ENCODE measurements at regions not wholly inside any gene's neighbourhood (a gene's known extent, or its start where the extent isn't known, plus 50 kb on each side); places are given as distances from the start of the nearest gene placed in this dataset.
A peak's percentile ranks its signal among the peaks of the same experiment; 100 is the strongest.
"Not testable (repeated sequence)": the region's sequence is repeated elsewhere in the genome, so short reads cannot be mapped to it uniquely, and the experiment has no call there.

DNA sequence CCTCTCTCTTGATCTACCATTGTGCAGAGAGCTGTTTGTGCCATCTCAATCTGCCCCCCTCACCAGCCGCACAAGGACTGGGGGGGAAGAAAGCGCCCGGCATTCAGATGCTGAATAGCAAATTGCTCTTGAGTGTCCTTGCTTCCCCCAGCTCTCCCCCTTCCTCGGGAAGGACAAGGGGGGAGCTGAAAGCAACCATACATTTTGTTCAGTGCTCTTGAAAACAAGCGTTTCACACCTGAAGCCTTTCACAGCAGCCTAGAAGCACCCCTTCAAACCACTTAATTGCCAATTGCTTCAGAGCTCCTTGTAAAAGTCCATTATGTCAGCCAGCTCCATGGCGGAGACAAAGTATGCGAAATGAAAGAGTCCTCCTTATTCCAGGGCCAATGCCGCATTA is 540.1 kb downstream of the NR2F2 start:
- H3K4me3 ChIP-seq (replicated peaks; ENCODE audit: low read depth, low read length) = no peak overlapping the region
- TF ChIP-seq, protein P1, sequence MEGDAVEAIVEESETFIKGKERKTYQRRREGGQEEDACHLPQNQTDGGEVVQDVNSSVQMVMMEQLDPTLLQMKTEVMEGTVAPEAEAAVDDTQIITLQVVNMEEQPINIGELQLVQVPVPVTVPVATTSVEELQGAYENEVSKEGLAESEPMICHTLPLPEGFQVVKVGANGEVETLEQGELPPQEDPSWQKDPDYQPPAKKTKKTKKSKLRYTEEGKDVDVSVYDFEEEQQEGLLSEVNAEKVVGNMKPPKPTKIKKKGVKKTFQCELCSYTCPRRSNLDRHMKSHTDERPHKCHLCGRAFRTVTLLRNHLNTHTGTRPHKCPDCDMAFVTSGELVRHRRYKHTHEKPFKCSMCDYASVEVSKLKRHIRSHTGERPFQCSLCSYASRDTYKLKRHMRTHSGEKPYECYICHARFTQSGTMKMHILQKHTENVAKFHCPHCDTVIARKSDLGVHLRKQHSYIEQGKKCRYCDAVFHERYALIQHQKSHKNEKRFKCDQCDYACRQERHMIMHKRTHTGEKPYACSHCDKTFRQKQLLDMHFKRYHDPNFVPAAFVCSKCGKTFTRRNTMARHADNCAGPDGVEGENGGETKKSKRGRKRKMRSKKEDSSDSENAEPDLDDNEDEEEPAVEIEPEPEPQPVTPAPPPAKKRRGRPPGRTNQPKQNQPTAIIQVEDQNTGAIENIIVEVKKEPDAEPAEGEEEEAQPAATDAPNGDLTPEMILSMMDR (IDR thresholded peaks at IDR 0.05; ENCODE audit: low read length, missing control alignments) = no peak
- DNase-seq (ENCODE audit: low read depth) = no peak

DNA sequence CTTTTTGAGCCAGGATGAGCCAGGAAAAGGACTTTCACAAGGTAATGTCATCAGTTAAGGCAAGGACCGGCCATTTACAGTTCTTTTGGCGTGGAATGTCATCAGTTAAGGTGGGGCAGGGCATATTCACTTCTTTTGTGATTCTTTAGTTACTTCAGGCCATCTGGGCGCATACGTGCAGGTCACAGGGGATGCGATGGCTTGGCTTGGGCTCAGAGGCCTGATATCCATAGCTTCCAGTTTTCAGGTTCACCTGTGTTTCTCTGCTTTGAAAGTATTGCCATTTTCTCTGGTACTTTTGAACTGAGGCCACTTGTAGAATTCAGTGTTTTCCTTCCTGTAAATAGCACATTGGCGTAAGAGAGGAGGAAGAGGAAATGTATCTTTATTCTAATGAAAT is 546.9 kb downstream of the NR2F2 start:
- DNase-seq (ENCODE audit: low read depth); H3K4me3 ChIP-seq (replicated peaks; ENCODE audit: low read depth, low read length): not testable (repeated sequence)

DNA sequence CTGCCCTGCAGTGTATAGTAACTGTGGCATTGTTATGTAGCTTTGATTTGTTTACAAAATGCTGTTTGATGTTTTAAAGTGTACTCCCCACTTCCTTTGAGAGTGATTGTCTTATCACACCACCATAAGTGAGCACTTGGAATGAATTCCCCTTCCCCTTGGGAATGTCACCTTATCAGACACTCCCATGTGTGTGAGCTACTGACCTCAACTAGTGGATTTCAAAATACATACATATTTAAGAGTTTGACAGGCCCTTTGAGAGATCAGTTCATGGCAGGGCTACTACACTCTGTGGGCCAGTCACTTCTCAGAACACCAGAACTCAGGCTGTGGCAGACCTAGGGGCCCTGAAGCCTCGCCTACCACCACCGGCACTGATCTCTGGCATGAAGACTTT is 547.6 kb downstream of the NR2F2 start:
- TF ChIP-seq, protein P1 (IDR thresholded peaks at IDR 0.05; ENCODE audit: low read length, missing control alignments) = no peak
- no peak overlapping the region for H3K4me3 ChIP-seq (replicated peaks; ENCODE audit: low read depth, low read length)
- no peak for DNase-seq (ENCODE audit: low read depth)

DNA sequence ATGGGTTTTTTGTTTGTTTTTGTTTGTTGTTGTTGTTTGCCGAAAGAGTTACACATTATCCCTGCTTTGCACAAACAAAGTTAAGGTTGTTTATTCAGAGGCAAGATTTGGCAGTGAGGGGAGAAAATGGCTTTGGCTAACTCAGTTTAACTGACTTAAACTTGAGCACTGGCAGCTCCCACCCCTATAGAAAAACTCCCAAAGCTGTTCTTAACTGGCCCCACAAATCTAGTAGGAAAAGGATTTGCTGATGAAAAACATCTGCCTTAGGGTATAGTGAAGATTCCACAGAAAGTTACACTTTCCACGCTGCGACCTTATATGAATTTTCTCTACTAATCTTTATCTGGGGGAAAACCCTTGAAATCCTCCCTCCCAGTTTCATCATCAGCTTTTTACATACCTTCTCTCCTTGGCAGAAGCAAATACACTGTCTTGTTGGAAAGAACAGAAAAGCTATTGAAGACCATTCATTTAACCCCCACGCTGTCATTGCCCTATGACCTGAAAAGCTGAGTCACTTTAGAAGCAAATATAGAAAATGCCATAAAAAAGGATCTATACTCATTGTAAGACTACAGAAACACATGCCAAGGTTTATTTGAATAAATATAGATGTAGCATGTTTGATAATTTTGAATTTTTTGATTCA is 551.7 kb downstream of the NR2F2 start:
- TF ChIP-seq, protein P1 (IDR thresholded peaks at IDR 0.05; ENCODE audit: low read length, missing control alignments) = no peak
- peak; percentile 17 for DNase-seq (ENCODE audit: low read depth)
- H3K4me3 ChIP-seq (replicated peaks; ENCODE audit: low read depth, low read length) = no peak overlapping the region

DNA sequence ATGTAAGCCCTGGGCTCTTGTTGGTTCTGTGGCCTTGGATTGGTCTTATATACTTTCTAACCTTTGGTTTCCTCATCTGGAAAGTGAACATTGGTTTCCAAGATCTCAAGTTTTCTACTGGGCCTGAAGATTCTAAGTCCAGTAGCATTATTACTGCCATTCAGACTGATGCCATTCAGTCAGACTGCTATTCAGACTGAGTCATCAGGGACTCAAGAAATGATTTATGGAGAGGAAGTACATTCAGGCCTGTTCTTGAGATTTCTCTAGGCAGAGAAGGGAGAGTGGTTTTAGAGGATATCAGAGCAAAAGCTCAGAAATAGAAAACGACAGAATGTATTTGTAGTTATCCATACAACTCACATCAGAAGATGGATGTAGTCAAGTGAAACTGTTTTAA is 557.2 kb downstream of the NR2F2 start:
- peak; percentile 31 for DNase-seq (ENCODE audit: low read depth)
- no peak overlapping the region for H3K4me3 ChIP-seq (replicated peaks; ENCODE audit: low read depth, low read length)
- TF ChIP-seq, protein P1 (IDR thresholded peaks at IDR 0.05; ENCODE audit: low read length, missing control alignments) = no peak

DNA sequence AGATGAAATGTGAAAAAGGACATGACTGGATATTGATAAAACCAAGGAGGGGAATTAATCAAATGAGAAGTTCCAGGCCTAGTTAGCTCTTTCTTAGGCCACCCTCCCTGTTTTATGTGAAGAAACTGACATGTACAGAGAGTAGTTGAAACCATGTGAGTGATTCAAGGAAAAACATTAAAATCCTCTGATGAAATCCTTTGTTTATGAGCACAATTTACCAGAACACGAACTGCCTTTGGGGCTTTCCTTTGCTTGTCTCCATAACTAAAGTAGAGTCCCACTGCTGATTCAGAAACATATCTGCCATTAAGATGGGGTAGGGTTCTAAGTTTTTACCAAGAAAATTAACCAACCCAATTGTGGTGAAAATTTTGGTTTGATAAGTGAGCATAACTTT is 558.3 kb downstream of the NR2F2 start:
- TF ChIP-seq, protein P1 (IDR thresholded peaks at IDR 0.05; ENCODE audit: low read length, missing control alignments) = no peak
- no peak overlapping the region for H3K4me3 ChIP-seq (replicated peaks; ENCODE audit: low read depth, low read length)
- no peak for DNase-seq (ENCODE audit: low read depth)

DNA sequence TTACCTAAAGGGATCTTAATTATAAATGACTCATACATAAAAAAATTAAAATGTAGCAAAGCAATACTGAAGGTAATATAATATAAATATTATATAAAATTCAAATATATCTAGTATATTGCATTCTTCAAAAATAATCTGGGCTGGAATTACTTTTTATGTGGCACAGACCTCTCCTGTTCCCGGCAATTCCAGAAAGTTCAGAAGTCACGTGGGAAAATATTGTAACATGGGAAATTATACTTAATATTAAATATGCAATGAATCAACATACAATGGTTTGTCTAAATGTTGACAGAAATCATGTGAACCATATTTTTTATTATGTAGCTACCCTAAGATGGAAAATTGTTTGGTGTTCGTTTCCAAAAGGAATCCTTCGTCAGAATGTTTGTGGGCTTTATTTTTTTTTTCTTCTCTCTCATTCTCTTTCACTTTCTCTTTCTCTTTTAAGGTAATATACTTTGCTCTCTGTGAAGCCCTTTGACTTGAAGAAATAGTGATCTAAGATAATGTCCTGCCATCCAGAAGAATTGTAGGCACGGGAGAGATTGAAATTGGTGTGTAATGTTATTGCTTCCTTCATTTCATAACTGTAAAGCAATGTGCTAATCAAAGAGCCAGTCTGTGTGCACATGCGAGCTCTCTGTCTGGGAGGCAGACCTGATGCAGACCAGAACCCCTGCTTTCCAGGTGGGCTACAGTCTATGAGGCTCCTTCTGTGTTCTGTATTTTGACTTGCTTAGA is 559.4 kb downstream of the NR2F2 start:
- TF ChIP-seq, protein P1 (IDR thresholded peaks at IDR 0.05; ENCODE audit: low read length, missing control alignments) = no peak
- DNase-seq (ENCODE audit: low read depth) = no peak
- H3K4me3 ChIP-seq (replicated peaks; ENCODE audit: low read depth, low read length) = no peak overlapping the region

Data from fibroblast of pulmonary artery (primary cell).